HG03139 (cell line): ENCODE measurements at regions not wholly inside any gene's neighbourhood (a gene's known extent, or its start where the extent isn't known, plus 50 kb on each side); places are given as distances from the start of the nearest gene placed in this dataset.

Source experiments
- ATAC-seq: cut with Tn5 transposase; IDR thresholded peaks from one replicate; pipeline ENCODE4 v1.9.1; 2021; ENCODE audit not compliant: unreplicated experiment

- ATAC-seq: no peak
Observed at GRCh38 chr2:23199115-23199918, 185.7 kb upstream of the KLHL29 start.

- ATAC-seq: no peak
Observed at GRCh38 chr2:23200068-23200786, 184.8 kb upstream of the KLHL29 start.

- ATAC-seq: no peak
Observed at GRCh38 chr2:23200787-23201114, 184.2 kb upstream of the KLHL29 start.

GRCh38 chr2:23203383-23203782 lies 181.6 kb upstream of the KLHL29 start:
- ATAC-seq: no peak

GRCh38 chr2:23204685-23205242 lies 180.2 kb upstream of the KLHL29 start:
- no peak for ATAC-seq

- ATAC-seq: no peak
Observed at GRCh38 chr2:23206650-23207049, 178.3 kb upstream of the KLHL29 start.

- ATAC-seq: no peak
Observed at GRCh38 chr2:23207871-23208270, 177.1 kb upstream of the KLHL29 start.

- ATAC-seq: no peak
Observed at GRCh38 chr2:23208339-23208738, 176.6 kb upstream of the KLHL29 start.

GRCh38 chr2:23209059-23209458 lies 175.9 kb upstream of the KLHL29 start:
- no peak for ATAC-seq

GRCh38 chr2:23211987-23212583 lies 172.9 kb upstream of the KLHL29 start:
- ATAC-seq: no peak

- ATAC-seq: no peak
Observed at GRCh38 chr2:23213196-23213595, 171.8 kb upstream of the KLHL29 start.

GRCh38 chr2:23215016-23215415 lies 170.0 kb upstream of the KLHL29 start:
- ATAC-seq: no peak

- no peak for ATAC-seq
Observed at GRCh38 chr2:23219666-23220065, 165.3 kb upstream of the KLHL29 start.

- ATAC-seq: no peak
Observed at GRCh38 chr2:23220513-23221094, 164.4 kb upstream of the KLHL29 start.

GRCh38 chr2:23221236-23221635 lies 163.7 kb upstream of the KLHL29 start:
- ATAC-seq: no peak

- no peak for ATAC-seq
Observed at GRCh38 chr2:23221901-23222300, 163.1 kb upstream of the KLHL29 start.

GRCh38 chr2:23230885-23231284 lies 154.1 kb upstream of the KLHL29 start:
- ATAC-seq: no peak

- ATAC-seq: no peak
Observed at GRCh38 chr2:23231865-23232264, 153.1 kb upstream of the KLHL29 start.

GRCh38 chr2:23235292-23235691 lies 149.7 kb upstream of the KLHL29 start:
- ATAC-seq: no peak

GRCh38 chr2:23235736-23236135 lies 149.2 kb upstream of the KLHL29 start:
- ATAC-seq: no peak

GRCh38 chr2:23237147-23237546 lies 147.8 kb upstream of the KLHL29 start:
- no peak for ATAC-seq
